A549 (cell line): ENCODE measurements at regions not wholly inside any gene's neighbourhood (a gene's known extent, or its start where the extent isn't known, plus 50 kb on each side); places are given as distances from the start of the nearest gene placed in this dataset.

Experiments used
- ATAC-seq, 2 experiments: fragments of 200-7000 bp in 1 of 2; fragments of >200 bp in 1 of 2; cut with Nextera tagmentation in 1 of 2; cut with Tn5 transposase in 1 of 2; 3 replicates each; pipeline versions ENCODE4 v1.8.0 to v1.9.1; 2018 to 2020; ENCODE audit warnings: mild to moderate bottlenecking in 1 of 2, moderate library complexity in 1 of 2
- CTCF ChIA-PET: fragments of 300-600 bp; sonication (Branson Sonifier 250); formaldehyde crosslinking; extraction: SDS; loops from one replicate; lab custom pipeline; 2021; ENCODE audit warnings: antibody characterized with exemption, inconsistent platforms; lab: Yijun Ruan, JAX
- POLR2A ChIA-PET: fragments of 350-600 bp; formaldehyde crosslinking; extraction: SDS; loops from one replicate; lab custom pipeline; 2021; ENCODE audit warnings: antibody characterized with exemption, inconsistent platforms; lab: Yijun Ruan, JAX
- DNase-seq, 2 experiments: peaks; one replicate each; pipeline versions ENCODE4 v3.0.0 to v3.0.0-alpha.2; 2011 to 2016; ENCODE audit warnings: low read depth in 1 of 2, low spot score in 1 of 2
- FAIRE-seq: peaks from 2 replicates; lab custom pipeline; 2011; peaks lifted over from hg19 to GRCh38; lab: Jason Lieb, UNC
- H3K27ac ChIP-seq, 2 experiments: fragments of >200 bp; sonication (Bioruptor Twin); formaldehyde crosslinking; 3 replicates each; pipeline ENCODE4 v1.5.1; 2016 to 2017
- H3K4me1 ChIP-seq: fragments of >200 bp; sonication (Bioruptor Twin); formaldehyde crosslinking; 3 replicates; pipeline ENCODE4 v1.6.1; 2016
- H3K4me2 ChIP-seq: fragments of >200 bp; sonication (Bioruptor Twin); formaldehyde crosslinking; 3 replicates; pipeline ENCODE4 v1.6.1; 2016
- H3K4me3 ChIP-seq: fragments of >200 bp; sonication (Bioruptor Twin); formaldehyde crosslinking; 3 replicates; pipeline ENCODE4 v1.5.1; 2016
- H3K9me3 ChIP-seq: fragments of >200 bp; sonication (Bioruptor Twin); formaldehyde crosslinking; 3 replicates; pipeline ENCODE4 v1.6.1; 2016
- EHF ChIP-seq: fragments of 250-450 bp; sonication (Bioruptor Pico); IDR thresholded peaks from 2 replicates; pipeline ENCODE4 v1.5.0; 2020; ENCODE audit warnings: mild to moderate bottlenecking
- EP300 ChIP-seq, 2 experiments: fragments of >200 bp; sonication (Bioruptor Twin); formaldehyde crosslinking; IDR thresholded peaks; 2 replicates in 1 of 2; 3 replicates in 1 of 2; pipeline ENCODE4 v1.6.1; 2016 to 2017
- FOSL2 ChIP-seq, 2 experiments: fragments of 450-650 bp in 1 of 2; fragments of >200 bp in 1 of 2; sonication (Bioruptor Twin) in 1 of 2; formaldehyde crosslinking; IDR thresholded peaks; 2 replicates each; pipeline versions ENCODE4 v1.5.0 to v1.6.1; 2016 to 2020; ENCODE audit warnings: mild to moderate bottlenecking in 1 of 2, moderate library complexity in 1 of 2
- FOXS1 ChIP-seq: fragments of 250-450 bp; sonication (Bioruptor Pico); IDR thresholded peaks from 2 replicates; pipeline ENCODE4 v1.5.0; 2020; ENCODE audit warnings: mild to moderate bottlenecking, moderate library complexity
- HOXA7 ChIP-seq: fragments of 250-450 bp; sonication (Bioruptor Pico); IDR thresholded peaks from 2 replicates; pipeline ENCODE4 v1.5.0; 2020; ENCODE audit warnings: mild to moderate bottlenecking, moderate library complexity
- JUNB ChIP-seq: fragments of >200 bp; sonication (Bioruptor Twin); formaldehyde crosslinking; IDR thresholded peaks from 2 replicates; pipeline ENCODE4 v1.6.1; 2016
- NR3C1 ChIP-seq: fragments of >200 bp; sonication (Bioruptor Twin); formaldehyde crosslinking; IDR thresholded peaks from 3 replicates; pipeline ENCODE4 v1.6.1; 2017
- PHF8 ChIP-seq: fragments of 200-600 bp; sonication (generic); IDR thresholded peaks from 2 replicates; pipeline ENCODE4 v1.6.1; 2016; ENCODE audit warnings: low read depth, mild to moderate bottlenecking, antibody characterized with exemption, moderate library complexity, borderline replicate concordance
- POLR2AphosphoS2 ChIP-seq: conservative IDR thresholded peaks from 2 replicates; pipeline ENCODE4 v1.6.1; 2012; ENCODE audit warnings: low read length, improper control_type of control experiment, inconsistent platforms
- RARB ChIP-seq: fragments of 250-450 bp; sonication (Bioruptor Pico); IDR thresholded peaks from 2 replicates; pipeline ENCODE4 v1.8.0; 2021; ENCODE audit warnings: mild to moderate bottlenecking, moderate library complexity
- REST ChIP-seq: fragments of 200-600 bp; sonication (generic); IDR thresholded peaks from 2 replicates; pipeline ENCODE4 v1.6.1; 2016; ENCODE audit warnings: antibody characterized with exemption, mild to moderate bottlenecking, moderate library complexity
- TP53 ChIP-seq: fragments of 250-450 bp; sonication (Bioruptor Pico); IDR thresholded peaks from 2 replicates; pipeline ENCODE4 v1.5.0; 2021; ENCODE audit warnings: mild to moderate bottlenecking, moderate library complexity
- USF2 ChIP-seq: fragments of 450-650 bp; IDR thresholded peaks from 2 replicates; pipeline ENCODE4 v1.6.1; 2014; ENCODE audit warnings: antibody characterized with exemption
- ZNF302 ChIP-seq: fragments of 250-450 bp; sonication (Bioruptor Pico); IDR thresholded peaks from 2 replicates; pipeline ENCODE4 v1.9.0; 2021; ENCODE audit warnings: inconsistent platforms, mild to moderate bottlenecking, moderate library complexity
- WGBS: methylation state at CpG from one replicate; pipeline ENCODE4 v1.1.6; 2017; ENCODE audit errors: missing lambda C conversion rate; 5-methylcytosine and 5-hydroxymethylcytosine counted together
- TF ChIP-seq, protein P1 (sequence below): IDR thresholded peaks from 2 replicates; pipeline ENCODE4 v1.6.1; 2012
- TF ChIP-seq, protein P2 (sequence below): fragments of >200 bp; sonication (Bioruptor Twin); formaldehyde crosslinking; IDR thresholded peaks from 2 replicates; pipeline ENCODE4 v1.6.1; 2016

GRCh38 chr5:51988634-51989033 is 605.4 kb downstream of the ISL1 start:
- no peak for ATAC-seq
- no peak overlapping the region for H3K4me2 ChIP-seq
- CTCF ChIA-PET: no interaction called here
- TF ChIP-seq POLR2AphosphoS2 (no peak), EP300 (IDR thresholded peaks at IDR 0.05) (no peak), ZNF302 (CRISPR knock-in tag) (no peak), REST (no peak), EHF (CRISPR knock-in tag) (no peak)
- TF ChIP-seq, protein P1, sequence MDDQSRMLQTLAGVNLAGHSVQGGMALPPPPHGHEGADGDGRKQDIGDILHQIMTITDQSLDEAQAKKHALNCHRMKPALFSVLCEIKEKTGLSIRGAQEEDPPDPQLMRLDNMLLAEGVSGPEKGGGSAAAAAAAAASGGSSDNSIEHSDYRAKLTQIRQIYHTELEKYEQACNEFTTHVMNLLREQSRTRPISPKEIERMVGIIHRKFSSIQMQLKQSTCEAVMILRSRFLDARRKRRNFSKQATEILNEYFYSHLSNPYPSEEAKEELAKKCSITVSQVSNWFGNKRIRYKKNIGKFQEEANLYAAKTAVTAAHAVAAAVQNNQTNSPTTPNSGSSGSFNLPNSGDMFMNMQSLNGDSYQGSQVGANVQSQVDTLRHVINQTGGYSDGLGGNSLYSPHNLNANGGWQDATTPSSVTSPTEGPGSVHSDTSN: no peak
- TF ChIP-seq, protein P2, sequence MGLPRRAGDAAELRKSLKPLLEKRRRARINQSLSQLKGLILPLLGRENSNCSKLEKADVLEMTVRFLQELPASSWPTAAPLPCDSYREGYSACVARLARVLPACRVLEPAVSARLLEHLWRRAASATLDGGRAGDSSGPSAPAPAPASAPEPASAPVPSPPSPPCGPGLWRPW: no peak
- H3K4me3 ChIP-seq: no peak overlapping the region
- 8% methylated on average over 6 of the region's 6 CpGs for whole genome bisulfite sequencing
- DNase-seq: no peak
- no peaks in the 10 kb centered on the region for H3K4me1 ChIP-seq
- no peaks in the 10 kb centered on the region for H3K9me3 ChIP-seq
- FAIRE-seq: no peak
- POLR2A ChIA-PET: no interaction called here
- H3K27ac ChIP-seq: no peak overlapping the region

DNA sequence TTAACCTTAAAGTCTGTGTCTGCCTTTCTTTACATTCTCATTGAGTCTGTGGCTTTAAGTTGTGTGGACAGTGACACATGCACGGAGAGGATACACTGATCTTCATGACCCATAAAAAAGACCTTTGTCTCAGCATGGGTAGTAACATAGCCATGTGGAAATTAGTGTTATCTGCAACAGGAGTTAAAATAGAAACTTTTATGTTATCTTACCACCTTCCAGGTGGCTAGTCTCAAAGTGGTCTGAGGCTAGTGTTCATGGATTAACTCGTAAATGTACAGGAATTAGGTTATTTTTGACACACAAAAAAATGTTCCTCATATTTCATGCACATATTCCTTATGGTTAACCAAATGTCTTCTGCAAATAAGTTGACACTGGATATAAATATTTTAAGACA is 607.0 kb downstream of the ISL1 start:
- POLR2A ChIA-PET: no interaction called here
- DNase-seq (no peak), ATAC-seq (no peak), FAIRE-seq (no peak)
- Histone ChIP-seq H3K4me2 (no peak overlapping the region), H3K4me3 (no peak overlapping the region), H3K9me3 (no peaks in the 10 kb centered on the region), H3K4me1 (no peaks in the 10 kb centered on the region), H3K27ac (no peak overlapping the region)
- TF ChIP-seq RARB (CRISPR knock-in tag) (no peak), FOSL2 (IDR thresholded peaks at IDR 0.05) (no peak), FOSL2 (CRISPR knock-in tag; IDR thresholded peaks at IDR 0.05) (no peak), USF2 (no peak), JUNB (no peak)
- 0% methylated on average over 2 of the region's 2 CpGs for WGBS
- CTCF ChIA-PET: no interaction called here

- Histone ChIP-seq H3K4me3 (no peak overlapping the region), H3K9me3 (no peaks in the 10 kb centered on the region), H3K4me2 (no peak overlapping the region), H3K27ac (no peak overlapping the region)
- 0% methylated on average over 1 of the region's 1 CpG for WGBS
- FAIRE-seq: no peak
- no peak for DNase-seq
- CTCF ChIA-PET: no interaction called here
- TF ChIP-seq HOXA7 (CRISPR knock-in tag) (no peak), FOXS1 (CRISPR knock-in tag) (no peak), NR3C1 (no peak), PHF8 (no peak), TP53 (CRISPR knock-in tag) (no peak)
- TF ChIP-seq, all 56 proteins: peak for 0
- POLR2A ChIA-PET: no interaction called here
- no peaks in the 10 kb centered on the region for H3K4me1 ChIP-seq
- ATAC-seq: no peak
Observed at GRCh38 chr5:51990661-51991180, 607.5 kb downstream of the ISL1 start.
